ENCODE measurements at regions not wholly inside any gene's neighbourhood (a gene's known extent, or its start where the extent isn't known, plus 50 kb on each side); places are given as distances from the start of the nearest gene placed in this dataset.

GRCh38 chr17:14417336-14417735, 116.5 kb downstream of the HS3ST3B1 start:
- TF ChIP-seq POLR2A (IDR thresholded peaks at IDR 0.05; ENCODE audit: low read length), result no peak
- no peak for TF ChIP-seq GATA1 (IDR thresholded peaks at IDR 0.05; ENCODE audit: low read depth, low read length)
